Neural cell (in vitro differentiated cells): ENCODE measurements at regions not wholly inside any gene's neighbourhood (a gene's known extent, or its start where the extent isn't known, plus 50 kb on each side); places are given as distances from the start of the nearest gene placed in this dataset.

ENCODE experiments used
- CTCF ChIP-seq: fragments of 450-650 bp; IDR thresholded peaks from 2 replicates; pipeline ENCODE4 v1.5.1; 2014; ENCODE audit warnings: antibody characterized with exemption, mild to moderate bottlenecking, moderate library complexity; ENCODE audit not compliant: poor library complexity, severe bottlenecking
- EP300 ChIP-seq: fragments of 450-650 bp; conservative IDR thresholded peaks from 2 replicates; pipeline ENCODE4 v1.6.1; 2014; ENCODE audit warnings: antibody characterized with exemption, mild to moderate bottlenecking, moderate library complexity; ENCODE audit not compliant: poor library complexity, severe bottlenecking
- EZH2 ChIP-seq: fragments of 200-600, 300-800 bp; shearing (Covaris generic), sonication (generic); IDR thresholded peaks from 2 replicates; pipeline ENCODE4 v1.6.1; 2014; ENCODE audit warnings: antibody characterized with exemption, low read length, borderline replicate concordance, mild to moderate bottlenecking; ENCODE audit not compliant: insufficient read depth, poor library complexity, severe bottlenecking
- MXI1 ChIP-seq: fragments of 450-650 bp; conservative IDR thresholded peaks from 2 replicates; pipeline ENCODE4 v1.6.1; 2014; ENCODE audit warnings: antibody characterized with exemption, mild to moderate bottlenecking; ENCODE audit not compliant: poor library complexity, severe bottlenecking
- POLR2AphosphoS5 ChIP-seq: IDR thresholded peaks from 2 replicates; pipeline ENCODE4 v1.6.1; 2012
- RAD21 ChIP-seq: fragments of 450-650 bp; conservative IDR thresholded peaks from 2 replicates; pipeline ENCODE4 v1.6.1; 2014; ENCODE audit warnings: antibody characterized with exemption, mild to moderate bottlenecking, moderate library complexity
- REST ChIP-seq: IDR thresholded peaks from 2 replicates; pipeline ENCODE4 v1.6.1; 2012; ENCODE audit warnings: borderline replicate concordance

- TF ChIP-seq CTCF: no peak
- TF ChIP-seq REST: no peak
- TF ChIP-seq POLR2AphosphoS5: no peak
- no peak for TF ChIP-seq EZH2
- TF ChIP-seq MXI1: no peak
- no peak for TF ChIP-seq EP300
- TF ChIP-seq RAD21: no peak
Measured at GRCh38 chr1:82565546-82565945, 764.8 kb downstream of the ADGRL2 start.
